ENCODE measurements at regions not wholly inside any gene's neighbourhood (a gene's known extent, or its start where the extent isn't known, plus 50 kb on each side); places are given as distances from the start of the nearest gene placed in this dataset.

- no peak for DNase-seq
These were observed 321.2 kb upstream of the FAR2 start for GRCh38 chr12:28827861-28828260.

GRCh38 chr12:28828318-28828717 is 320.8 kb upstream of the FAR2 start:
- no peak for DNase-seq

- DNase-seq: no peak
These were observed 318.6 kb upstream of the FAR2 start for GRCh38 chr12:28830491-28830890.

GRCh38 chr12:28844718-28845117 is 304.4 kb upstream of the FAR2 start:
- no peak for DNase-seq

GRCh38 chr12:28851781-28852180 is 297.3 kb upstream of the FAR2 start:
- no peak for DNase-seq

- DNase-seq: no peak
These were observed 293.2 kb upstream of the FAR2 start for GRCh38 chr12:28855761-28856310.

GRCh38 chr12:28857369-28857768 is 291.7 kb upstream of the FAR2 start:
- no peak for DNase-seq

GRCh38 chr12:28859551-28859950 is 289.5 kb upstream of the FAR2 start:
- DNase-seq: no peak

GRCh38 chr12:28865776-28866175 is 283.3 kb upstream of the FAR2 start:
- no peak for DNase-seq

- no peak for DNase-seq
These were observed 282.8 kb upstream of the FAR2 start for GRCh38 chr12:28866296-28866695.

GRCh38 chr12:28866715-28867503 is 282.2 kb upstream of the FAR2 start:
- no peak for DNase-seq

GRCh38 chr12:28868414-28868813 is 280.7 kb upstream of the FAR2 start:
- DNase-seq: no peak

- DNase-seq: no peak
These were observed 279.9 kb upstream of the FAR2 start for GRCh38 chr12:28869197-28869596.

GRCh38 chr12:28870839-28871440 is 278.1 kb upstream of the FAR2 start:
- no peak for DNase-seq

GRCh38 chr12:28872654-28873268 is 276.3 kb upstream of the FAR2 start:
- peak; percentile 25 to 32 for DNase-seq

GRCh38 chr12:28874758-28875157 is 274.3 kb upstream of the FAR2 start:
- no peak for DNase-seq

- DNase-seq: no peak
These were observed 272.8 kb upstream of the FAR2 start for GRCh38 chr12:28876196-28876798.

GRCh38 chr12:28877854-28878253 is 271.2 kb upstream of the FAR2 start:
- no peak for DNase-seq

- DNase-seq: no peak
These were observed 270.4 kb upstream of the FAR2 start for GRCh38 chr12:28878629-28879028.

- DNase-seq: no peak
These were observed 269.7 kb upstream of the FAR2 start for GRCh38 chr12:28879379-28879778.

GRCh38 chr12:28882444-28882843 is 266.6 kb upstream of the FAR2 start:
- no peak for DNase-seq

GRCh38 chr12:28883406-28883997 is 265.6 kb upstream of the FAR2 start:
- DNase-seq: no peak

Measured in stimulated activated CD4-positive, alpha-beta T cell treated with anti-CD3 and anti-CD28 coated beads, Interleukin-2, amount 100 ng/mL, for 24 hours (primary cell).